ENCODE measurements at regions not wholly inside any gene's neighbourhood (a gene's known extent, or its start where the extent isn't known, plus 50 kb on each side); places are given as distances from the start of the nearest gene placed in this dataset.

DNA sequence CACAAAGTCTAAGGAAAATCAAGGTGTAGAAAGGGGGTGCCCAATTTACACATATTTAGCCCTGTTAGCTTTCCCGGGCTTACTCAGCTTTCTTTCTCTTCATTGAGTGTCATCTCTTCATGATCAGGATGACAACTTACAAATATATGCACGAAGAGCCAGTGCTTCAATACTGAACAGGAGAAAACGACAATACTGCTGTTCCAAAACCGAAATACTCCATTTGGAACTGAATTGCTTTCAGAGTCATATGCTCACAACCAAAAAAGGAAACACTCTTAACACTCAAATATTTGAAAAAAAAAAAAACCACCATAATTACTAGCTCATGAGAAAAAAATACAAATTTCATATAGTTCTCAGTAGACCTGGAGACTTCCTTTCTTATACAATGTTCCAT lies 272.1 kb upstream of the DUSP10 start:
- DNase-seq (ENCODE audit: low spot score): no peak
- TF ChIP-seq, protein P1, sequence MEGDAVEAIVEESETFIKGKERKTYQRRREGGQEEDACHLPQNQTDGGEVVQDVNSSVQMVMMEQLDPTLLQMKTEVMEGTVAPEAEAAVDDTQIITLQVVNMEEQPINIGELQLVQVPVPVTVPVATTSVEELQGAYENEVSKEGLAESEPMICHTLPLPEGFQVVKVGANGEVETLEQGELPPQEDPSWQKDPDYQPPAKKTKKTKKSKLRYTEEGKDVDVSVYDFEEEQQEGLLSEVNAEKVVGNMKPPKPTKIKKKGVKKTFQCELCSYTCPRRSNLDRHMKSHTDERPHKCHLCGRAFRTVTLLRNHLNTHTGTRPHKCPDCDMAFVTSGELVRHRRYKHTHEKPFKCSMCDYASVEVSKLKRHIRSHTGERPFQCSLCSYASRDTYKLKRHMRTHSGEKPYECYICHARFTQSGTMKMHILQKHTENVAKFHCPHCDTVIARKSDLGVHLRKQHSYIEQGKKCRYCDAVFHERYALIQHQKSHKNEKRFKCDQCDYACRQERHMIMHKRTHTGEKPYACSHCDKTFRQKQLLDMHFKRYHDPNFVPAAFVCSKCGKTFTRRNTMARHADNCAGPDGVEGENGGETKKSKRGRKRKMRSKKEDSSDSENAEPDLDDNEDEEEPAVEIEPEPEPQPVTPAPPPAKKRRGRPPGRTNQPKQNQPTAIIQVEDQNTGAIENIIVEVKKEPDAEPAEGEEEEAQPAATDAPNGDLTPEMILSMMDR (IDR thresholded peaks at IDR 0.05): no peak

DNA sequence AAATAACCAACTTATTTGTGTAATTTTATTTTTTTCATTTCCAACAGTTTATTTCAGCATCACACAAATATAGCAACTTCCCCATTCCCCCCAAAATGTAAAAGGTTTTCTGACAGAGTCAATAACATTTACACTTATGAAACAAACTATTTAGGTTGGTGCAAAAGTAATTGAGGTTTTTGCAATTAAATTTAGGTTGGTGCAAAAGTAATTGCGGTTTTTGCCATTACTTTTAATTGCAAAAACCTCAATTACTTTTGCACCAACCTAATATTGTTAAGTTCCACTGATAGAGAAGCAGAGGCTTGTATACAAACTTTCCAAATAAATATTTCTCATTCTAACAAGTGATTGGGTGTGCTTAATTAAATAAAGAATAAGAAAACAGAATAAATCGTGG lies 270.9 kb upstream of the DUSP10 start:
- H3K27ac ChIP-seq: no peak overlapping the region

More for the DNA sequence above, 272.1 kb upstream of the DUSP10 start:
- Histone ChIP-seq H3K27ac (no peak overlapping the region), H3K4me3 (no peak overlapping the region)

DNA sequence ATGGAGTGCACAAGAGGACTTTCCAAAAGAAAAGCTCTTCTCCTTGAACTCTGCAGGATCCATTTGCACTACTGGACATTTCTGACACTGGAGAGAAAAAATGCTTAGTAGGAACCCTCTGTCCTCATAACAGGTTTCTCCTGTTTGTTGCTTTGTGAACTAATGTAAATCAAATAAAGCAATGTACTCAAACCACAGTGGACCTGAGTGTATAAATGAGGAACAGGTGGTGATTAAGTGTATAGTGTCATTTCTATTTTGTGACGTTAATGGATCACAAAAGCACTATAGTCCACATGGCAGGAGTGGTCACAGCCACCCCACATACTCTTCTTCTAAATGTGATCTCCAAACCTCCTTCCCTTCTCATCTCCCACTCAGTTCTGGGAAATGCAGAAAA lies 268.4 kb upstream of the DUSP10 start:
- Histone ChIP-seq H3K4me3 (no peak overlapping the region), H3K27ac (no peak overlapping the region)
- TF ChIP-seq, protein P1 (IDR thresholded peaks at IDR 0.05): no peak
- DNase-seq (ENCODE audit: low spot score): no peak

More for the DNA sequence above, 270.9 kb upstream of the DUSP10 start:
- no peak overlapping the region for H3K4me3 ChIP-seq
- no peak for DNase-seq (ENCODE audit: low spot score)
- TF ChIP-seq, protein P1 (IDR thresholded peaks at IDR 0.05): no peak

DNA sequence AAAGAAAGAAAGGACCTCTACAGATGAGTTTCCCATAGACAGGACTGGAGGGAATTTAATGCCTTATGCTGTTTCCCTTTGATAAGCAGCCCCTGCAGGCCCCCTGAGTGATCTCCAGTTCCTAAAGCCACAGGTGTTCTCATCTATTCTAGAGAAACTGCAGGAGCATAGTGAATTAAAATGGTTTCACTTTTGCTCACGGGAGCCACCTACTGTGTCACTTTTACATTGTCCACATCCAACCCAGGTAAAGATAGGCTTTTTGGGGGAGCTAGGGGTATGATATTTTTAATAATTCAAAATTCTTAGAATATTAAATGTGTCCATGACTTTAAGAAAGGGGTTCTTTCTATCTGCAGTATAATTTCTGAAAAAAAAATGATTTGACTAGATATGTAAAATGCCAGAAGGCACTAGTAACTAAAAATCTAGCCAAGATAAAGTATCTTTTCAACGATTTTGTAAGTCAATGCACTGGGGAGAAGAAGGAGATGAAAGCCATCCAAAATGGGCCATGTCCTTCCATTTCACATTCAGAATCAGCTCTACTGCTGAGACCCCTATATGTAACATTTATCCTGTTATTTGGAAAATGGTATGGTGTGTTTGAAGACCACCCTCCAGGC lies 267.3 kb upstream of the DUSP10 start:
- TF ChIP-seq, protein P1 (IDR thresholded peaks at IDR 0.05): no peak
- H3K4me3 ChIP-seq: no peak overlapping the region
- H3K27ac ChIP-seq: no peak overlapping the region
- DNase-seq (ENCODE audit: low spot score): no peak

DNA sequence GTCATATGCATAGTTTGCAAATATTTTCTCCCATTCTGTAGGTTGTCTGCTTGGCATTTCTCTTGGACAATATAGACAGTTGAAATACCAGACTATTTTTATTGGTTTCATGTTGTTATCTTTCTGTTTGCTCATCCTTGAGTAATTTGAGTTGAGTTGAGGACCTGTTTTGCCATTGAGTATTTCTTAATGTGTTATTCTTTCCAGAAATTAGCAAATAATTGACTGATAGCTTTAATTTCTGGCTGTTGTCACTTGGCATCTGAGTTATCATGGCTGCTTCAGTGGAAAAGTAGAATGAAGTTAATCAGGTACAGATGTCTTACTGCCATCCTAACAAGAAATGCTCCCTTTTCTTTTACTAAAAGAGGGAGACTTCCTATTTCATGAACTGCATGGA lies 264.8 kb upstream of the DUSP10 start:
- Histone ChIP-seq H3K4me3 (no peak overlapping the region), H3K27ac (no peak overlapping the region)
- TF ChIP-seq, protein P1 (IDR thresholded peaks at IDR 0.05): no peak
- DNase-seq (ENCODE audit: low spot score): no peak

DNA sequence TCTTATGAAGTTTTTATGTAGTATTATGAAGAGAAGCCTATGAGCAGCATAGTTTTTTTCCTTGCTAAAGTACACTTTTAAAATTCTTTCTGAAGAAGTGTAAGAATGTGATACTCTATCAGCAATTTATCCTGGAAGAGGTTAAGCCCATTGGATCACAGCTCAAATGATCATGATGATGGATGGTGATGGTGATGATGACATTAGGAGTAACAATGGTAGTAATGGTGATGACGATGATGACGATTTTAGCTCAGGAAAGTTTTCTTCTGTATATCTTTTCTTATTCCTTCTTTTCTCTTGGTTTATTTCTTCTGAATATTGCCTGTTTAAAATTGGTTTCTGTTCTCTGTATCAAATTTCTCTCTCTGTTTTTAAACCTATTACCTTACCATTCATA lies 262.9 kb upstream of the DUSP10 start:
- no peak overlapping the region for H3K27ac ChIP-seq
- no peak for DNase-seq (ENCODE audit: low spot score)
- no peak overlapping the region for H3K4me3 ChIP-seq
- TF ChIP-seq, protein P1 (IDR thresholded peaks at IDR 0.05): no peak

DNA sequence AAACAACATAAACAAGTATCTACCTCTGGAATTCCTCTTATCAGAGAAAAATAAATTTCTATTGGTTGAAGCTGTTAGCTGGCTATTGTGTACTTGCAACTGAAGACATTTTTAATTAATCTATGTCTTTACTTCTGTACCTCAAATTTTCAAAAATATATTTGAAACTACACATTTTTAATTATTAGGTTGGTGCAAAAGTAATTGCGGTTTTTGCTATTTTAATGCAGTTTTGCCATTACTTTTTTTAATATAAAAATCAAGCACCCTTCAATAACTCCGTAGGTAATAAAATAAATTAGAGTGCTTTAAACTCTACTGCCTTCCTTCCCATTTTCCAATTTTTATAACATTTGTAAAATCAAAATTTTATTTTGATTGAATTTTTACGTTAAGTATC lies 262.1 kb upstream of the DUSP10 start:
- Histone ChIP-seq H3K4me3 (no peak overlapping the region), H3K27ac (no peak overlapping the region)
- no peak for DNase-seq (ENCODE audit: low spot score)
- TF ChIP-seq, protein P1 (IDR thresholded peaks at IDR 0.05): no peak

Measured in coronary artery (tissue), 2 donors.